Body of pancreas (tissue), 4 donors: ENCODE measurements at regions not wholly inside any gene's neighbourhood (a gene's known extent, or its start where the extent isn't known, plus 50 kb on each side); places are given as distances from the start of the nearest gene placed in this dataset.

Experiments
- CTCF ChIP-seq, 7 experiments: fragments of 450-650 bp in 4 of 7; fragments of 200-600 bp in 3 of 7; sonication (generic) in 3 of 7; IDR thresholded peaks; one replicate each; pipeline ENCODE4 v1.5.1; 2016 to 2019; ENCODE audit warnings: antibody characterized with exemption in 7 of 7
- POLR2A ChIP-seq, 3 donors: fragments of 450-650 bp; IDR thresholded peaks; one replicate each; pipeline ENCODE4 v1.6.1; 2016; ENCODE audit warnings: antibody characterized with exemption in 3 of 3, mild to moderate bottlenecking in 2 of 3

- TF ChIP-seq CTCF (IDR thresholded peaks at IDR 0.05) (no peak), POLR2A (IDR thresholded peaks at IDR 0.05) (no peak)
These were observed 184.7 kb upstream of the ZCCHC13 start for GRCh38 chrX:74119016-74119910.
